ENCODE measurements at regions not wholly inside any gene's neighbourhood (a gene's known extent, or its start where the extent isn't known, plus 50 kb on each side); places are given as distances from the start of the nearest gene placed in this dataset.

GRCh38 chr14:88983755-88984154 is 159.3 kb downstream of the TTC8 start:
- Histone ChIP-seq H3K4ac (ENCODE audit: low read depth, low read length) (no peak overlapping the region), H3K4me2 (ENCODE audit: insufficient read depth, insufficient read length, low read length) (no peak overlapping the region), H3K79me2 (ENCODE audit: insufficient read depth, low read length) (no peaks in the 10 kb centered on the region), H2BK15ac (ENCODE audit: low read depth, low read length) (no peak overlapping the region), H3K27ac (ENCODE audit: insufficient read length, low read depth, low read length) (no peak overlapping the region), H4K20me1 (ENCODE audit: control insufficient read depth, insufficient read depth, insufficient read length) (no peaks in the 10 kb centered on the region), H3K18ac (ENCODE audit: insufficient read length, low read depth, low read length) (no peak overlapping the region), H3K56ac (ENCODE audit: insufficient read length, low read depth, low read length) (no peak overlapping the region), H2AK5ac (ENCODE audit: insufficient read length, low read length) (no peak overlapping the region), H3K9me3 (ENCODE audit: control insufficient read depth, low read depth, low read length) (no peaks in the 10 kb centered on the region), H3T11ph (ENCODE audit: low read length) (no peak overlapping the region), H3K27me3 (ENCODE audit: insufficient read depth, low read length) (no peaks in the 10 kb centered on the region), H4K8ac (replicated peaks; ENCODE audit: insufficient read length, low read depth, low read length) (no peak overlapping the region), H4K91ac (ENCODE audit: insufficient read length, low read depth, low read length) (no peak overlapping the region), H3K23ac (ENCODE audit: insufficient read length, low read depth, low read length) (no peak overlapping the region), H2BK12ac (ENCODE audit: insufficient read length, low read depth, low read length) (no peak overlapping the region), H2BK5ac (ENCODE audit: insufficient read length, low read length) (no peak overlapping the region), H3K79me1 (ENCODE audit: insufficient read depth, low read depth, low read length, poor library complexity, severe bottlenecking) (no peaks in the 10 kb centered on the region), H2AFZ (ENCODE audit: low read length) (no peak overlapping the region), H2BK20ac (ENCODE audit: low read depth, low read length, poor library complexity, severe bottlenecking) (no peak overlapping the region), H2BK120ac (ENCODE audit: low read depth, low read length, poor library complexity, severe bottlenecking) (no peak overlapping the region), H3K14ac (ENCODE audit: insufficient read depth, low read length) (no peak overlapping the region), H3K4me1 (ENCODE audit: insufficient read depth, low read length) (no peaks in the 10 kb centered on the region), H4K5ac (ENCODE audit: insufficient read length, low read depth, low read length) (no peak overlapping the region), H3K23me2 (ENCODE audit: insufficient read length, low read depth, low read length, poor library complexity, severe bottlenecking) (no peaks in the 10 kb centered on the region), H3K9ac (ENCODE audit: extremely low read depth, insufficient read length, low read length) (no peak overlapping the region)
- DNase-seq: no peak
- TF ChIP-seq CTCF (conservative IDR thresholded peaks at IDR 0.05): no peak
- H3K27me3 Mint-ChIP-seq (ENCODE audit: low read depth): peaks cover 37% of the 10 kb centered on the region
- H3K27ac Mint-ChIP-seq: no peak overlapping the region
- WGBS (ENCODE audit: extremely low coverage, insufficient read length, low lambda C conversion rate): no CpG with 5 or more reads among the region's 4 CpGs
- H3K4me3 Mint-ChIP-seq: no peak overlapping the region
- peaks cover 5 to 6% of the 10 kb centered on the region in 2 experiments; a peak in 3 of 5 replicates for H3K9me3 Mint-ChIP-seq
- H3K4me1 Mint-ChIP-seq: no peaks in the 10 kb centered on the region; a peak in 1 of 4 replicates
- H3K36me3 Mint-ChIP-seq (ENCODE audit: insufficient read depth in 1 of 3, low read depth in 3 of 3): no peaks in the 10 kb centered on the region; a peak in 1 of 7 replicates
